Stimulated activated naive B cell treated with anti-CD40 and anti-IgM and Interleukin-4, amounts not matched to agents 10 μg/mL and 1 μg/mL and 100 μg/mL, for 72 hours (primary cell): ENCODE measurements at regions not wholly inside any gene's neighbourhood (a gene's known extent, or its start where the extent isn't known, plus 50 kb on each side); places are given as distances from the start of the nearest gene placed in this dataset.
"Not testable (repeated sequence)": the region's sequence is repeated elsewhere in the genome, so short reads cannot be mapped to it uniquely, and the experiment has no call there.

Source experiments
- ATAC-seq, 2 donors: fragments of 150-1000 bp; cut with Tn5 transposase; replicated peaks; 2 replicates each; pipeline ENCODE4 v1.10.0; 2021; ENCODE audit warnings: moderate library complexity in 1 of 2
- DNase-seq: peaks from one replicate; pipeline ENCODE4 v3.0.0; 2021
- H3K27ac Mint-ChIP-seq: one replicate; pipeline ENCODE4 v1.8.0; 2022; ENCODE audit warnings: mild to moderate bottlenecking, mixed read lengths
- H3K27me3 Mint-ChIP-seq, 2 donors: one replicate each; pipeline ENCODE4 v1.8.0; 2022; ENCODE audit warnings: mixed read lengths in 2 of 2
- H3K36me3 Mint-ChIP-seq, 2 donors: one replicate each; pipeline ENCODE4 v1.8.0; 2022; ENCODE audit warnings: mixed read lengths in 2 of 2, mild to moderate bottlenecking in 1 of 2
- H3K4me1 Mint-ChIP-seq, 2 donors: one replicate each; pipeline ENCODE4 v1.8.0; 2022; ENCODE audit warnings: mixed read lengths in 2 of 2, mild to moderate bottlenecking in 1 of 2
- H3K4me3 Mint-ChIP-seq, 2 donors: one replicate each; pipeline ENCODE4 v1.8.0; 2022; ENCODE audit warnings: mild to moderate bottlenecking in 2 of 2, mixed read lengths in 2 of 2, moderate library complexity in 1 of 2
- H3K9me3 Mint-ChIP-seq, 2 donors: one replicate each; pipeline ENCODE4 v1.8.0; 2022; ENCODE audit warnings: mixed read lengths in 2 of 2, mild to moderate bottlenecking in 1 of 2

GRCh38 chr5:117652958-117653280 lies 1078.3 kb upstream of the SEMA6A start:
- no peak overlapping the region for H3K27ac Mint-ChIP-seq
- no peaks in the 10 kb centered on the region for H3K36me3 Mint-ChIP-seq
- no peak overlapping the region for H3K4me3 Mint-ChIP-seq
- H3K27me3 Mint-ChIP-seq: no peaks in the 10 kb centered on the region
- DNase-seq: no peak
- no peak for ATAC-seq
- peaks cover 0 to 5% of the 10 kb centered on the region in 2 donors for H3K9me3 Mint-ChIP-seq
- H3K4me1 Mint-ChIP-seq: no peaks in the 10 kb centered on the region

GRCh38 chr5:117652036-117652957 lies 1077.7 kb upstream of the SEMA6A start:
- ATAC-seq: no peak
- H3K36me3 Mint-ChIP-seq: no peaks in the 10 kb centered on the region

GRCh38 chr5:117649821-117650220 lies 1075.2 kb upstream of the SEMA6A start:
- DNase-seq: no peak
- Mint-ChIP-seq H3K27me3 (no peaks in the 10 kb centered on the region), H3K27ac (no peak overlapping the region), H3K9me3 (peaks cover 0 to 3% of the 10 kb centered on the region in 2 donors), H3K4me3 (no peak overlapping the region), H3K4me1 (no peaks in the 10 kb centered on the region), H3K36me3 (no peaks in the 10 kb centered on the region)
- ATAC-seq: no peak

More at GRCh38 chr5:117652036-117652957, 1077.7 kb upstream of the SEMA6A start:
- no peaks in the 10 kb centered on the region for H3K4me1 Mint-ChIP-seq
- H3K4me3 Mint-ChIP-seq: no peak overlapping the region
- DNase-seq: no peak
- H3K27me3 Mint-ChIP-seq: no peaks in the 10 kb centered on the region
- peaks cover 0 to 3% of the 10 kb centered on the region in 2 donors for H3K9me3 Mint-ChIP-seq
- no peak overlapping the region for H3K27ac Mint-ChIP-seq

- Mint-ChIP-seq H3K4me3 (no peak overlapping the region), H3K4me1 (no peaks in the 10 kb centered on the region), H3K27ac (no peak overlapping the region), H3K9me3 (no peaks in the 10 kb centered on the region), H3K27me3 (no peaks in the 10 kb centered on the region), H3K36me3 (no peaks in the 10 kb centered on the region)
- DNase-seq (no peak), ATAC-seq (no peak)
Measured at GRCh38 chr5:117645400-117645799, 1070.8 kb upstream of the SEMA6A start.

DNA sequence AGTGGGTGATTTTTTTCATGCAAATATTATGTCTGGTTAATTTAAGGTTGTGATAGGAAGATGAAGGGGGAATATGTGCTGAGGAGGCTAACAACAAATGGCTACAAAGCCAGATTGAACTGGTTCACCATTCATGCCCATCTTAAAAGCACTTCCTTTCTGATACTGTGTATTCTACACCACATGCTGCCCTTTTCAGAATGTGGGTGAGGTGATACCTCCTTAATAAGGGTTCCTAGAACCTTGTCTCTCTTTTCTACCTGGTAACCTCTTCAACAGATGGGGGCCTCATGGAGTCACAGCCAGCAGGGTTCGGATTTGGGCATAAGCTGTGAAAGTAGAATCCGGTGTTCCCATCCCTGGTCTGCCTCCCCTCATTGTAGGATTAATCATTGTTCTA lies 1064.0 kb upstream of the SEMA6A start:
- DNase-seq: no peak
- H3K27ac Mint-ChIP-seq: no peak overlapping the region
- H3K4me1 Mint-ChIP-seq: no peaks in the 10 kb centered on the region
- no peaks in the 10 kb centered on the region for H3K27me3 Mint-ChIP-seq
- no peaks in the 10 kb centered on the region for H3K36me3 Mint-ChIP-seq
- no peak for ATAC-seq
- peaks cover 0 to 2% of the 10 kb centered on the region in 2 donors for H3K9me3 Mint-ChIP-seq
- H3K4me3 Mint-ChIP-seq: no peak overlapping the region

DNA sequence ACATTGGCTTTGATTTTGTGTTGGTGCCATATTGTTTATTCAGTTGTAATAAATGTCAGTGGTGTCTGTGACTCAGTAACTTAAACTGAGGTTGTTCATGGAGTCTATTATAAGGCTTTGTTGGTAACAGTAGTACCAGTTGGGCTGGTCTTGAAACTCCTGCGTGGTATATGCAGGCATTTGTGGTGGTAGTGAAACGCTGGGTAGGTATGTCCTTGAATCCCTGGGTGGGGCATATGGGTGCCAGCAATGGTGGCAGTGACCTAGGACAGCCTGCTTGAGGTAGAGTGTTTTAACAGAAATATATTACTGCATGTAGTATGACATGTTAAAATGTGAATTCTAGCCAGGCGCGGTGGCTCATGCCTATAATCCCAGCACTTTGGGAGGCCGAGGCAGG lies 1058.5 kb upstream of the SEMA6A start:
- DNase-seq: no peak
- H3K27ac Mint-ChIP-seq: no peak overlapping the region
- no peaks in the 10 kb centered on the region for H3K27me3 Mint-ChIP-seq
- ATAC-seq: no peak
- no peak overlapping the region for H3K4me3 Mint-ChIP-seq
- H3K36me3 Mint-ChIP-seq: no peaks in the 10 kb centered on the region
- H3K4me1 Mint-ChIP-seq: no peaks in the 10 kb centered on the region
- peaks cover 9 to 14% of the 10 kb centered on the region in 2 donors for H3K9me3 Mint-ChIP-seq

- DNase-seq (no peak), ATAC-seq (no peak)
- Mint-ChIP-seq H3K27ac (no peak overlapping the region), H3K4me1 (no peaks in the 10 kb centered on the region), H3K36me3 (no peaks in the 10 kb centered on the region), H3K4me3 (no peak overlapping the region), H3K27me3 (no peaks in the 10 kb centered on the region), H3K9me3 (peaks cover 4 to 9% of the 10 kb centered on the region in 2 donors)
Measured at GRCh38 chr5:117624201-117624600, 1049.6 kb upstream of the SEMA6A start.

GRCh38 chr5:117623042-117623805 lies 1048.6 kb upstream of the SEMA6A start:
- no peak overlapping the region for H3K4me3 Mint-ChIP-seq
- peaks cover 9 to 10% of the 10 kb centered on the region in 2 donors for H3K9me3 Mint-ChIP-seq
- H3K27ac Mint-ChIP-seq: no peak overlapping the region
- no peak for DNase-seq
- H3K27me3 Mint-ChIP-seq: no peaks in the 10 kb centered on the region
- no peaks in the 10 kb centered on the region for H3K36me3 Mint-ChIP-seq
- H3K4me1 Mint-ChIP-seq: no peaks in the 10 kb centered on the region
- ATAC-seq: no peak

DNA sequence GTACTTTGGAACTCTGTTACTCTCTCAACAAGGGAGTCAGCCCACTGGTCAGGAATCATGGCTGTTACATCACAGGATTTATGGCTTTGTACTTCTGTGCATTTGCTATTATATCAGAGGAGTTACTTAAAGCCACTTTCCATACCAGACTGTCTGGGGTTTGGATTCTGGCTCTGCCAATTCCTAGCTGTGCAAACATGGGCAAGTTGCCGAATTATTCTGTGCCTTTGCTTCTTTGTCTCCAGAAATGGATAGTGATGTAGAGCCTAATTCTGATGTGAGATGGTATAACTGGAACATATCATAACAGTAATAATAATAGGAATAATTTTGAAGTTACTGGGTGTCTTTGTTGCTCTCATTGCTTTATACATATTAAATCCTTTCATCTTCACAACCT lies 1047.3 kb upstream of the SEMA6A start:
- Mint-ChIP-seq H3K27ac (no peak overlapping the region), H3K9me3 (peaks cover 5 to 13% of the 10 kb centered on the region in 2 donors), H3K27me3 (no peaks in the 10 kb centered on the region), H3K4me3 (no peak overlapping the region), H3K4me1 (no peaks in the 10 kb centered on the region), H3K36me3 (no peaks in the 10 kb centered on the region)
- DNase-seq (no peak), ATAC-seq (no peak)

GRCh38 chr5:117615226-117615625 lies 1040.6 kb upstream of the SEMA6A start:
- Mint-ChIP-seq H3K27me3 (no peaks in the 10 kb centered on the region), H3K4me1 (no peaks in the 10 kb centered on the region), H3K9me3 (peaks cover 3 to 13% of the 10 kb centered on the region in 2 donors), H3K4me3 (no peak overlapping the region), H3K36me3 (no peaks in the 10 kb centered on the region), H3K27ac (no peak overlapping the region)
- ATAC-seq (no peak), DNase-seq (no peak)

DNA sequence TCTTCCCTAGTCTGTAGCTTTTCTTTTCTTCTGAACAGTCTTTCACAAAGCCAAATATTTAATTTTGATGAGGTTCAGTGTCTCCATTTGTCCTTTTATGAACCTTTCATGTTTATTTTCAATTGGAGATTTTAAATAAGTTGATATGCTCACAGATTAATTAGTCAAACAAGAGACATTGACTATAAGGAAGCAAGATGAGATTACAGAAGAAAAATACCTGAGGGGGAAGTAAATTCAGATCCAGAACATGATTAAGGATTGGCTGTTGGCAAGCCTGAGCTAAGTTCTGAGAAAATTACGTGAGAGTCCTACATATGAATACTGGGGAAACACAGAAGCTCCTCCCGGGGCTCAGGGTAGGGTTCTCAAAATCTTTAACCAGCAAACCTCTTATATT lies 1039.8 kb upstream of the SEMA6A start:
- H3K9me3 Mint-ChIP-seq: peaks cover 6 to 13% of the 10 kb centered on the region in 2 donors
- ATAC-seq (no peak), DNase-seq (no peak)
- no peak overlapping the region for H3K27ac Mint-ChIP-seq
- H3K4me1 Mint-ChIP-seq: no peaks in the 10 kb centered on the region
- no peaks in the 10 kb centered on the region for H3K36me3 Mint-ChIP-seq
- no peak overlapping the region for H3K4me3 Mint-ChIP-seq
- H3K27me3 Mint-ChIP-seq: no peaks in the 10 kb centered on the region

DNA sequence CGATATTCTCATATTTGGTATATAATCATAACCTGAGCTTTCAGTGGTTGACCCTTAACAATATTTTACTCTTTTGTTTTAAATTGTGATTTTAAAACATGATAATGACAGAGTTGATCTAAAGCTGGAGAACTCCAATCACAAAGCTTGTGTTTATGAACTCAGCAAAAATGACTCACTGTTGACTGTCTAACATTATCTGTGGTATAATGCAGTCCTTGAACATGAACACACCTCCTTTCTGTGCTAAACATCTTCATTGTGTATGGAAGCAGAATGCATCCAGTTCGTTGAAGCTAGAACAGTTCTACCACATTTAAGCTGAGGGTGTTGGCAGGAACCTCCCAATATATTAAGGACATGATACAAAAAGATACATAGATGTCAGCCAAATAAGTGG lies 1030.2 kb upstream of the SEMA6A start:
- Mint-ChIP-seq H3K27me3 (no peaks in the 10 kb centered on the region), H3K9me3 (peaks cover 0 to 4% of the 10 kb centered on the region in 2 donors), H3K27ac (no peak overlapping the region), H3K36me3 (no peaks in the 10 kb centered on the region), H3K4me1 (no peaks in the 10 kb centered on the region), H3K4me3 (no peak overlapping the region)
- DNase-seq: no peak
- no peak for ATAC-seq

- not testable (repeated sequence) for H3K27ac Mint-ChIP-seq, H3K9me3 Mint-ChIP-seq, H3K27me3 Mint-ChIP-seq, H3K36me3 Mint-ChIP-seq, H3K4me1 Mint-ChIP-seq, DNase-seq, ATAC-seq, H3K4me3 Mint-ChIP-seq
Measured at GRCh38 chr5:117599811-117600210, 1025.2 kb upstream of the SEMA6A start.

DNA sequence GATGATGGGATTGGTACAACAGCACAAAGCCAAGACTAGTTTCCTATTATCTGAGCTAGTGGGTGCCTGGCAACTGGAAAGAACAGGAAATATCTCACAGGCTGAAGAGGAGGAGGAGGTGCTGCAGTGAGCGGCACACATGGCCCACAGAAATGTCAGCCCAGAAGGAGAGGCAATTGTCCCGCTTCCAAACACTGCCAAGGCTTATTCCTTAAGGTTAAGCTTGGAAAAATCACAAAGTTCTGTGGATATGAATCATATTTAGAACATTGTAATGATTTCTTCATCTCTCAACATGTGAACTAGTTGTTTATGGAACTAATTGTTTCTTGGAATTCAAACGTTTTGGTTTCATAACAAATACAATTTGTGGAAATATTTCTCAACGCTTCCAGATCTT lies 1019.5 kb upstream of the SEMA6A start:
- Mint-ChIP-seq H3K4me1 (no peaks in the 10 kb centered on the region), H3K4me3 (no peak overlapping the region), H3K36me3 (peaks cover 0 to 2% of the 10 kb centered on the region in 2 donors), H3K27me3 (no peaks in the 10 kb centered on the region), H3K27ac (no peak overlapping the region), H3K9me3 (peaks cover 0 to 2% of the 10 kb centered on the region in 2 donors)
- DNase-seq (no peak), ATAC-seq (no peak)

DNA sequence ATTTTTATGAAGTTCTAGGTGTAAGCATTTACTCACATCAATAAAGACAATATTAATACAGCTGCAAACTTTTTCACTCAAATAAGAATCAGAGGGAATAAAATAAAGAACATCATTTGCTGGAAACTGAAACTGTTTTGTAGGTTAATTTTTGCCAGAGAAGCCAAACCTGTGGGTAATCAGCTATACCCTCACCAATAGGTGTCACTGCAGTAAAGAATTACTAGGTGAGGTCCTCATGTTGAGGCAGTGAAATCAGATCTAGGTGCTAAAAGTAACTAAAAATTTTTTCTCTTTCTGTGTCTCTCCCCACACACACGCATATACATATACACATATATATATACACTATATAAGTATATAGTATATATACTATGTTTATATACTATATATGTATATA lies 1016.3 kb upstream of the SEMA6A start:
- no peak for DNase-seq
- no peaks in the 10 kb centered on the region for H3K36me3 Mint-ChIP-seq
- no peak overlapping the region for H3K27ac Mint-ChIP-seq
- no peak for ATAC-seq
- no peaks in the 10 kb centered on the region for H3K4me1 Mint-ChIP-seq
- H3K4me3 Mint-ChIP-seq: no peak overlapping the region
- H3K27me3 Mint-ChIP-seq: no peaks in the 10 kb centered on the region
- no peaks in the 10 kb centered on the region for H3K9me3 Mint-ChIP-seq
